HL-60 (cell line): ENCODE measurements at regions not wholly inside any gene's neighbourhood (a gene's known extent, or its start where the extent isn't known, plus 50 kb on each side); places are given as distances from the start of the nearest gene placed in this dataset.

Experiments used
- DNase-seq, 2 experiments: peaks; one replicate each; pipeline ENCODE4 v3.0.0-alpha.2; 2010 to 2020; ENCODE audit warnings: low read depth in 1 of 2, low spot score in 1 of 2
- H3K27ac ChIP-seq: fragments of 250-450 bp; sonication (Bioruptor Pico); replicated peaks from 2 replicates; pipeline ENCODE4 v1.5.1; 2020; ENCODE audit warnings: mild to moderate bottlenecking, moderate library complexity
- H3K27me3 ChIP-seq: fragments of 250-450 bp; sonication (Bioruptor Pico); 2 replicates; pipeline ENCODE4 v1.5.1; 2021; ENCODE audit warnings: mild to moderate bottlenecking, moderate library complexity; ENCODE audit not compliant: insufficient read depth, poor library complexity, severe bottlenecking
- H3K4me3 ChIP-seq: replicated peaks from 2 replicates; pipeline ENCODE4 v1.5.1; 2011; ENCODE audit warnings: mild to moderate bottlenecking, control low read depth, low read length; ENCODE audit not compliant: insufficient read depth
- GABPA ChIP-seq: IDR thresholded peaks from 2 replicates; pipeline ENCODE4 v1.6.1; 2012; ENCODE audit warnings: low read depth
- POLR2AphosphoS5 ChIP-seq: IDR thresholded peaks from 2 replicates; pipeline ENCODE4 v1.6.1; 2012; ENCODE audit warnings: low read depth
- SPI1 ChIP-seq: IDR thresholded peaks from 2 replicates; pipeline ENCODE4 v1.6.1; 2012; ENCODE audit warnings: low read depth, mild to moderate bottlenecking, borderline replicate concordance
- TF ChIP-seq, protein P1 (sequence below): IDR thresholded peaks from 2 replicates; pipeline ENCODE4 v1.6.1; 2012; ENCODE audit warnings: low read depth; ENCODE audit not compliant: insufficient replicate concordance
- TF ChIP-seq, protein P2 (sequence below): IDR thresholded peaks from one replicate; pipeline ENCODE4 v1.5.1; 2011; ENCODE audit warnings: low read length, control low read depth, inconsistent platforms; ENCODE audit not compliant: insufficient read depth

DNA sequence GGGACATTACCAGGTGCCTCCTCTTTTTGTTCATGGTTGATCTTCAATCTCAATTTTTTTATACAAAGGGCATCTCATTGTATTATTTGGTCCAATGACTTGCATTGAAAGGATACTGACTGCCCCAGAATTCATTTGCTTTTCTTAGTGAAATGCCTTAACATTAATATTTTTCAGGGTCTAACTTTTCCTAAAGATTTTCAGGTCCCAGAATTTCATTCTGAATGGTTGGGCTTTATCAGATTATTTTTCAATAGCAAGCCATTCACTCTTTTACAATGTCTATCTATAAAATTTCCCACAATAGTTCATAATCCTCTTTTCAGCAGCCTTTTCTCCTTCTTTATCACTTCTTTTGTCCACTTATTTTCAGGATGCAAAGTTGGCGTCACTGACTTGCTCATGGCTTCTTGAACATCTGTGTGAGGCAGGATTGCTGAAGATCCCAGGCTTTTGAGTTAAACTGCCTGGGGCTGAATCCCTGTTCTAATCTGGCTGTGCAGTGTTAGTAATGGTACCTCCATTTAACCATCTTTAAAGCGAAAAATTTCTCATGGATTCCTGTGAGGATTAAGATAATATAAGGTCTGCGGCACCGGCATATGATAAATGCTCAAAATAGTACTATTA, 131.7 kb upstream of the HDAC9 start:
- H3K27ac ChIP-seq, result no peak overlapping the region
- no peaks in the 10 kb centered on the region for H3K27me3 ChIP-seq
- no peak for DNase-seq
- TF ChIP-seq GABPA (no peak), POLR2AphosphoS5 (no peak), SPI1 (no peak)
- TF ChIP-seq, protein P1, sequence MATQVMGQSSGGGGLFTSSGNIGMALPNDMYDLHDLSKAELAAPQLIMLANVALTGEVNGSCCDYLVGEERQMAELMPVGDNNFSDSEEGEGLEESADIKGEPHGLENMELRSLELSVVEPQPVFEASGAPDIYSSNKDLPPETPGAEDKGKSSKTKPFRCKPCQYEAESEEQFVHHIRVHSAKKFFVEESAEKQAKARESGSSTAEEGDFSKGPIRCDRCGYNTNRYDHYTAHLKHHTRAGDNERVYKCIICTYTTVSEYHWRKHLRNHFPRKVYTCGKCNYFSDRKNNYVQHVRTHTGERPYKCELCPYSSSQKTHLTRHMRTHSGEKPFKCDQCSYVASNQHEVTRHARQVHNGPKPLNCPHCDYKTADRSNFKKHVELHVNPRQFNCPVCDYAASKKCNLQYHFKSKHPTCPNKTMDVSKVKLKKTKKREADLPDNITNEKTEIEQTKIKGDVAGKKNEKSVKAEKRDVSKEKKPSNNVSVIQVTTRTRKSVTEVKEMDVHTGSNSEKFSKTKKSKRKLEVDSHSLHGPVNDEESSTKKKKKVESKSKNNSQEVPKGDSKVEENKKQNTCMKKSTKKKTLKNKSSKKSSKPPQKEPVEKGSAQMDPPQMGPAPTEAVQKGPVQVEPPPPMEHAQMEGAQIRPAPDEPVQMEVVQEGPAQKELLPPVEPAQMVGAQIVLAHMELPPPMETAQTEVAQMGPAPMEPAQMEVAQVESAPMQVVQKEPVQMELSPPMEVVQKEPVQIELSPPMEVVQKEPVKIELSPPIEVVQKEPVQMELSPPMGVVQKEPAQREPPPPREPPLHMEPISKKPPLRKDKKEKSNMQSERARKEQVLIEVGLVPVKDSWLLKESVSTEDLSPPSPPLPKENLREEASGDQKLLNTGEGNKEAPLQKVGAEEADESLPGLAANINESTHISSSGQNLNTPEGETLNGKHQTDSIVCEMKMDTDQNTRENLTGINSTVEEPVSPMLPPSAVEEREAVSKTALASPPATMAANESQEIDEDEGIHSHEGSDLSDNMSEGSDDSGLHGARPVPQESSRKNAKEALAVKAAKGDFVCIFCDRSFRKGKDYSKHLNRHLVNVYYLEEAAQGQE, result no peak
- TF ChIP-seq, protein P2, sequence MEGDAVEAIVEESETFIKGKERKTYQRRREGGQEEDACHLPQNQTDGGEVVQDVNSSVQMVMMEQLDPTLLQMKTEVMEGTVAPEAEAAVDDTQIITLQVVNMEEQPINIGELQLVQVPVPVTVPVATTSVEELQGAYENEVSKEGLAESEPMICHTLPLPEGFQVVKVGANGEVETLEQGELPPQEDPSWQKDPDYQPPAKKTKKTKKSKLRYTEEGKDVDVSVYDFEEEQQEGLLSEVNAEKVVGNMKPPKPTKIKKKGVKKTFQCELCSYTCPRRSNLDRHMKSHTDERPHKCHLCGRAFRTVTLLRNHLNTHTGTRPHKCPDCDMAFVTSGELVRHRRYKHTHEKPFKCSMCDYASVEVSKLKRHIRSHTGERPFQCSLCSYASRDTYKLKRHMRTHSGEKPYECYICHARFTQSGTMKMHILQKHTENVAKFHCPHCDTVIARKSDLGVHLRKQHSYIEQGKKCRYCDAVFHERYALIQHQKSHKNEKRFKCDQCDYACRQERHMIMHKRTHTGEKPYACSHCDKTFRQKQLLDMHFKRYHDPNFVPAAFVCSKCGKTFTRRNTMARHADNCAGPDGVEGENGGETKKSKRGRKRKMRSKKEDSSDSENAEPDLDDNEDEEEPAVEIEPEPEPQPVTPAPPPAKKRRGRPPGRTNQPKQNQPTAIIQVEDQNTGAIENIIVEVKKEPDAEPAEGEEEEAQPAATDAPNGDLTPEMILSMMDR, result no peak
- H3K4me3 ChIP-seq, result no peak overlapping the region

DNA sequence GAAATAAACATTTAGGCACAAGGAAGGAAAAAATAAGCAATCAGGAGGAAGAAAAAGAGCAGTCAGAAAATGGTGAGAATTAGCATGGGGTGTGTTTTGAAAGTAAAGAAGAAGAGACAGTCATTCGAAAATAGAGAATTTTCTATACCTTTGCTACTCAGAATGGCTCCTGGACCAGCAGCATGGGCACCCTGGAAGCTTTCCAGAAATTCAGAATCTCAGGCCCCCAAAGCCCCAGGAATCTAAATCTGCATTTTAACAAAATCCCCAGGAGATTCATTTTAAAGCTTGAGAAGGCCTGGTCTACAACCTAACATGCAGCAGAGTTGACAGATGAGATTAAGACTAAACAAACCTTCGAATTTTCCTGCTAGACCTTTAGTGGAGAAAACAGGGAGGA, 131.2 kb upstream of the HDAC9 start:
- no peak for TF ChIP-seq GABPA
- no peak for TF ChIP-seq SPI1
- TF ChIP-seq, protein P2, result no peak
- TF ChIP-seq, protein P1, result no peak
- no peak for TF ChIP-seq POLR2AphosphoS5
- no peak overlapping the region for H3K27ac ChIP-seq

DNA sequence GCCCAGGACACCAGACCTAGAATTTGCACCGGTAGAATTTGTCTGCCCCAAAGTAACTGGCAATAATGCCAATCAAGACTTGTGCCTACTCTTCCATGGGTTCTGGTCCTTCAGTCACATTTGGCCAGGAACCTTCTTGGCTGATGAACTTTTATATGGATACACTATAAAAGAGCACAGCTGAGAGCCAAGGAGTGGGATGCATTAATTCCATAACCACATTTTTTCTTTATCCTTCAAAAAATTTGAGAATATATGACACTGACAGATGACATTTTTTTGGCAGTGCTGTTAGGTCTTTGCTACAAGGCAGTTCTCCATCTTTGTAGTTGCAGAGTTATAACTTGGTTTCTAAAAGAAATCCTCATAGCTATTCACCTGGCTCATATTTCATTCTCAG, 129.2 kb upstream of the HDAC9 start:
- Histone ChIP-seq H3K27me3 (no peaks in the 10 kb centered on the region), H3K27ac (no peak overlapping the region), H3K4me3 (no peak overlapping the region)
- TF ChIP-seq, protein P2, result no peak
- no peak for TF ChIP-seq SPI1
- no peak for DNase-seq

More for the DNA sequence above, 131.2 kb upstream of the HDAC9 start:
- H3K4me3 ChIP-seq, result no peak overlapping the region
- no peak for DNase-seq
- H3K27me3 ChIP-seq, result no peaks in the 10 kb centered on the region

GRCh38 chr7:18369011-18369410, 126.5 kb upstream of the HDAC9 start:
- H3K27ac ChIP-seq, result no peak overlapping the region
- TF ChIP-seq SPI1, result no peak
- DNase-seq, result no peak
- H3K27me3 ChIP-seq, result no peaks in the 10 kb centered on the region
- H3K4me3 ChIP-seq, result no peak overlapping the region
